GM20000 (cell line): ENCODE measurements at regions not wholly inside any gene's neighbourhood (a gene's known extent, or its start where the extent isn't known, plus 50 kb on each side); places are given as distances from the start of the nearest gene placed in this dataset.

Source experiments
- DNase-seq: peaks from one replicate; pipeline ENCODE4 v3.0.0; 2012; ENCODE audit warnings: low spot score
- TF ChIP-seq, protein P1 (sequence below): IDR thresholded peaks from 2 replicates; pipeline ENCODE4 v1.5.1; 2012; ENCODE audit warnings: mild to moderate bottlenecking, control low read depth; ENCODE audit errors: extremely low read depth, missing control alignments

DNA sequence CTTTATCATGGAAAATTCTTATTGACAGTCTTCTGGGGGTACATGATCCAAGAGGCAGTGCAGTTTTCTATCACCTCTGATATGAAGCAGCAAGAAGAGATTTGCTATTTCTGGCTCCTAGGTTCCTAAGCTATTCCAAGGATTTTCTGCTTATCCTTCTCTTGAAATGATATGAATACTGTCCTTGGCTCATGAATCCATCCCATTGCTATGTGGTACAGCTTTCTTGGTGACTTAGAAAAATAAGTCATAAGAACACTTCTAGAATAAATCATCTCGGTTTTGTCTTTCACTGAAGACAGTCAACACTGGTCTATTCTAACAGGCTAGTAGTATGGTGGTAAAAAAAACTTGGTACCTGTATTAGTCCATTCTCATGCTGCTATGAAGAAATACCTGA lies 333.6 kb upstream of the RASGRP1 start:
- TF ChIP-seq, protein P1, sequence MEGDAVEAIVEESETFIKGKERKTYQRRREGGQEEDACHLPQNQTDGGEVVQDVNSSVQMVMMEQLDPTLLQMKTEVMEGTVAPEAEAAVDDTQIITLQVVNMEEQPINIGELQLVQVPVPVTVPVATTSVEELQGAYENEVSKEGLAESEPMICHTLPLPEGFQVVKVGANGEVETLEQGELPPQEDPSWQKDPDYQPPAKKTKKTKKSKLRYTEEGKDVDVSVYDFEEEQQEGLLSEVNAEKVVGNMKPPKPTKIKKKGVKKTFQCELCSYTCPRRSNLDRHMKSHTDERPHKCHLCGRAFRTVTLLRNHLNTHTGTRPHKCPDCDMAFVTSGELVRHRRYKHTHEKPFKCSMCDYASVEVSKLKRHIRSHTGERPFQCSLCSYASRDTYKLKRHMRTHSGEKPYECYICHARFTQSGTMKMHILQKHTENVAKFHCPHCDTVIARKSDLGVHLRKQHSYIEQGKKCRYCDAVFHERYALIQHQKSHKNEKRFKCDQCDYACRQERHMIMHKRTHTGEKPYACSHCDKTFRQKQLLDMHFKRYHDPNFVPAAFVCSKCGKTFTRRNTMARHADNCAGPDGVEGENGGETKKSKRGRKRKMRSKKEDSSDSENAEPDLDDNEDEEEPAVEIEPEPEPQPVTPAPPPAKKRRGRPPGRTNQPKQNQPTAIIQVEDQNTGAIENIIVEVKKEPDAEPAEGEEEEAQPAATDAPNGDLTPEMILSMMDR, result no peak
- no peak for DNase-seq

DNA sequence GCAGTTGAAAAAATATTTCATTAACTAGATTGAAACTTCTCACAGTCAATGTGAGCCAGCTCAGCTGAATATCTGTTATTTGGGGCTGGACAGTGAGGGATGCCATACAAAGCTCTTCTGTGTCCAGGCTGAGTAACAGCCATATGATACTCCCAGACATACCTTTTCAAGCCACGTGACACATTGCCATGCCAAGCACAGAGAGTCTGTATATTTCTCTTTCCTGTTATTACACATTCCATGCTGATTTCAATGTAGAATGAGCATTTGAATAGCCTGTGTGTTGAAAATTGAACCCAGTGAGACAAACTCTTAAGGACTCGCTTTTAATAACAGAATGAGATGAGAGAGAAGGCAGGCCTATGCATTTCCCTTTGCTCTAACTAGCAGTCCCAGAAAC lies 334.7 kb upstream of the RASGRP1 start:
- TF ChIP-seq, protein P1, result no peak
- no peak for DNase-seq

DNA sequence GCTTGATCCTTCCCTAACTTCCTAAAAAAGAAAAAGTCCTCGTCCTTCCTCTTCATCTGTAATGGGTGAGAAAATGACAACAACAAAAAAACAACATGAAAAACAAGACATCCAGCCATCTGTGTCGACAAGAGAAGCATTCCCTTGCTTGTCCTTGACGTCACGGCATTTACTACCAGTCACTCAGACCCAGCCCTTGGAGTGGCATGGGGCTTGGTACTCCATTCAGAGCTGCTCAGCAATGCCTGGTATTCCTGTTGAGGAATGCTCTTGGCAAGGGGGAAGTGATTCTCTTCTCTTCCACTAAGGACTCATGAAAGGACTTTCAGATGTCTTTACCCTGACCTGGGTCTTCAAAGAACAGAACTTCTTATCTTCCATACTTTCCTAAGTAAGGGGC lies 339.7 kb upstream of the RASGRP1 start:
- no peak for DNase-seq
- TF ChIP-seq, protein P1, result no peak

DNA sequence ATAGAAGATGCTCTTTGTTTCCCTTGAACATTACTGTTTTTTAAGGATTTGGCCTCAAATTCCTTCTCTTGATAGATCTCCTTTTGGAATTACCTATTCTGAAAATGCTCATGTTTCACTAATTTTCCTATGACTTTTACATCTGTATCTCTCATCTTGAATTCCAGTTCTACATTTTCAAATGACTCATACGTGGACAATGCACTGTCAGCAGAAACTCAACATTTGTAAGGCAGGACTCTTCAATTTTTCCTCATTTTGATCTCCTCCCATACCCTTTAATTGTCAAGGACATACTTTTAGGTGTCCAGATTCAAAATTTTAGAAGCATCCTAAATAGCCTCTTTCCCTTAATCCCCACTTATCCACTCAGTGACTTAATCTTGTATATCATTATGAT lies 341.0 kb upstream of the RASGRP1 start:
- TF ChIP-seq, protein P1, result no peak
- no peak for DNase-seq

DNA sequence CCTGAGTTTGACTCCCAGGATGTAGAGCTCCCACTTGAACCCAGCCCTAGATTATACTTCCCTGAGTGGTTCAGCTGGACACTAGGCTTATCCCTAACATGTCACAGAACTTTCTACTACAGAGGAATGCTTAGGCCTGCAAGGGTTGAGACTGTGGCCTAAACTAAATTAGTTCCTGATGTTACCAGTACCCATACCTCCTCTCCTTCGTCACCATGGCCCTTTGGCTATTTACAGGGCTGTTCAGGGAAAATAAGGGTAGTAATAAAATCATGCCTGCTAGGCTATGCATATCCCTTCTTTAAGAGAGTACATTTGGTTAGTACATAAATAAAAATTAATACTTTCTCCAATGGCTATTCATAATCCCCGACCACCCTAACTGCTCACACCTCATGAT lies 356.4 kb upstream of the RASGRP1 start:
- TF ChIP-seq, protein P1, result no peak
- no peak for DNase-seq

DNA sequence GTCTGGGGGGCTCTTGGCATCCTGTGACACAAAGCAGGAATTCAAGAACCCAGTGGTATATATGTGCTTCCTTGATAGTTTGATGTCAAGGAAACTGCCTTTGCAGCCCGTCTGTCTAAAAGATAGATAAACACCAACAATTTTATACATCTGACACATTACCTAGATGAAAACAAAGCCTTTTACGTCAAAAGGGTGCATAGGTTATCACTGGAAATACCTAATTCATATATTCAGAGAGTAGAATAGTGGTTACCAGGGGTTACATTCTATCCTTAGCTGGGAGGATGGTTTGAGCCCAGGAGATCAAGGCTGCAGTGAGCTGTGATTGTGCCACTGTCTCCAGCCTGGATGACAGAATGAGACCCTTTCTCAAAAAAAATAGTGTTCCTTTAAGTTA lies 356.9 kb upstream of the RASGRP1 start:
- TF ChIP-seq, protein P1, result no peak
- DNase-seq, result no peak

DNA sequence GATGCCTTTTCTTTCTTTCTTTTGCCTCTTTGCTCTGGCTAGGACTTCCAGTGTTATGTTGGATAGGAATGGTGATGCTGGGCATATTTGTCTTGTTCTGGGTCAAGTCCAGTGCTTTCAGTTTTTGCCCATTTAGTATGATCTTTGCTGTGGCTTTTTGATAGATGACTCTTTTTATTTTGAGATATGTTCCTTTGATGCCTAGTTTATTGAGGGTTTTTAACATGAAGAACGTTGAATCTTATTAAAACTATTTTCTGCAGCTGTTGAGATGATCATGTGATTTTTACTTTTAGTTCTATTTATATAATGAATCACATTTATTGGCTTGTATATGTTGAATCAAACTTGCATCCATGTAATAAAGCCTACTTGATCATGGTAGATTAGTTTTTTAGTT lies 363.8 kb upstream of the RASGRP1 start:
- TF ChIP-seq, protein P1, result no peak
- no peak for DNase-seq
